IPS-NIHi11 (cell line): ENCODE measurements at regions not wholly inside any gene's neighbourhood (a gene's known extent, or its start where the extent isn't known, plus 50 kb on each side); places are given as distances from the start of the nearest gene placed in this dataset.
A peak's percentile ranks its signal among the peaks of the same experiment; 100 is the strongest.
"Not testable (repeated sequence)": the region's sequence is repeated elsewhere in the genome, so short reads cannot be mapped to it uniquely, and the experiment has no call there.

Experiments used
- DNase-seq: peaks from one replicate; pipeline ENCODE4 v3.0.0; 2012; ENCODE audit warnings: mixed read lengths, low spot score

GRCh38 chr11:8772571-8773519 lies 90.3 kb downstream of the RPL27A start:
- DNase-seq: no peak

GRCh38 chr11:8773916-8774539 lies 91.4 kb downstream of the RPL27A start:
- DNase-seq: no peak

GRCh38 chr11:8774916-8775315 lies 92.3 kb downstream of the RPL27A start:
- not testable (repeated sequence) for DNase-seq

GRCh38 chr11:8775332-8775731 lies 92.7 kb downstream of the RPL27A start:
- DNase-seq: no peak

GRCh38 chr11:8775734-8776133 lies 93.1 kb downstream of the RPL27A start:
- no peak for DNase-seq

GRCh38 chr11:8776209-8776608 lies 93.6 kb downstream of the RPL27A start:
- no peak for DNase-seq

GRCh38 chr11:8777907-8778767 lies 95.5 kb downstream of the RPL27A start:
- DNase-seq: no peak

GRCh38 chr11:8779107-8779506 lies 96.5 kb downstream of the RPL27A start:
- DNase-seq: no peak

- DNase-seq: no peak
Measured at GRCh38 chr11:8779732-8780131, 97.1 kb downstream of the RPL27A start.

GRCh38 chr11:8784954-8785353 lies 102.4 kb downstream of the RPL27A start:
- no peak for DNase-seq

- no peak for DNase-seq
Measured at GRCh38 chr11:8785457-8785856, 102.9 kb downstream of the RPL27A start.

GRCh38 chr11:8785998-8786397 lies 103.4 kb downstream of the RPL27A start:
- no peak for DNase-seq

- DNase-seq: no peak
Measured at GRCh38 chr11:8786933-8787332, 104.3 kb downstream of the RPL27A start.

GRCh38 chr11:8787372-8787771 lies 104.8 kb downstream of the RPL27A start:
- DNase-seq: no peak

GRCh38 chr11:8788616-8789015 lies 106.0 kb downstream of the RPL27A start:
- no peak for DNase-seq

GRCh38 chr11:8789864-8790263 lies 107.3 kb downstream of the RPL27A start:
- DNase-seq: no peak

- DNase-seq: no peak
Measured at GRCh38 chr11:8790968-8791367, 108.4 kb downstream of the RPL27A start.

- no peak for DNase-seq
Measured at GRCh38 chr11:8792710-8793109, 110.1 kb downstream of the RPL27A start.

GRCh38 chr11:8793114-8793777 lies 110.7 kb downstream of the RPL27A start:
- no peak for DNase-seq

- no peak for DNase-seq
Measured at GRCh38 chr11:8794126-8794525, 111.5 kb downstream of the RPL27A start.

- DNase-seq: peak; percentile 50
Measured at GRCh38 chr11:8794677-8795103, 112.1 kb downstream of the RPL27A start.

GRCh38 chr11:8796941-8797340 lies 114.0 kb upstream of the AKIP1 start:
- no peak for DNase-seq
